RWPE2 (cell line): ENCODE measurements at regions not wholly inside any gene's neighbourhood (a gene's known extent, or its start where the extent isn't known, plus 50 kb on each side); places are given as distances from the start of the nearest gene placed in this dataset.

Source experiments
- ATAC-seq: fragments of 200-7000 bp; cut with Tn5 transposase; 3 replicates; pipeline ENCODE4 v1.9.1; 2021; ENCODE audit warnings: low read depth
- DNase-seq: peaks from one replicate; pipeline ENCODE4 v3.0.0-alpha.2; 2020; ENCODE audit warnings: low spot score
- H3K27ac ChIP-seq: fragments of 450-650 bp; 2 replicates; pipeline ENCODE4 v1.5.1; 2017; ENCODE audit warnings: mild to moderate bottlenecking; ENCODE audit not compliant: poor library complexity, severe bottlenecking
- H3K27me3 ChIP-seq: fragments of 250-450 bp; sonication (Bioruptor Pico); 2 replicates; pipeline ENCODE4 v1.5.1; 2021; ENCODE audit warnings: mild to moderate bottlenecking, moderate library complexity; ENCODE audit not compliant: insufficient read depth, poor library complexity, severe bottlenecking
- H3K36me3 ChIP-seq: fragments of 250-450 bp; sonication (Bioruptor Pico); 2 replicates; pipeline ENCODE4 v1.5.1; 2020; ENCODE audit warnings: low read depth, mild to moderate bottlenecking, moderate library complexity
- H3K4me1 ChIP-seq: fragments of 250-450 bp; sonication (Bioruptor Pico); 2 replicates; pipeline ENCODE4 v1.5.1; 2021; ENCODE audit warnings: mild to moderate bottlenecking, moderate library complexity; ENCODE audit not compliant: insufficient read depth, poor library complexity, severe bottlenecking
- H3K4me3 ChIP-seq: fragments of 250-450 bp; sonication (Bioruptor Pico); 2 replicates; pipeline ENCODE4 v1.5.1; 2021; ENCODE audit warnings: mild to moderate bottlenecking, moderate library complexity; ENCODE audit not compliant: severe bottlenecking
- H3K9me3 ChIP-seq: fragments of 250-450 bp; sonication (Bioruptor Pico); 2 replicates; pipeline ENCODE4 v1.5.1; 2021; ENCODE audit warnings: mild to moderate bottlenecking, moderate library complexity; ENCODE audit not compliant: severe bottlenecking
- CTCF ChIP-seq: fragments of 450-650 bp; IDR thresholded peaks from one replicate; pipeline ENCODE4 v1.5.1; 2017; ENCODE audit warnings: mild to moderate bottlenecking, moderate library complexity; ENCODE audit not compliant: poor library complexity, severe bottlenecking

GRCh38 chr6:15804164-15805154 is 141.6 kb upstream of the DTNBP1 start:
- ATAC-seq, result no peak; the same call in 2 of the 3 replicates
- H3K36me3 ChIP-seq, result no peaks in the 10 kb centered on the region
- H3K4me1 ChIP-seq, result no peaks in the 10 kb centered on the region
- no peak overlapping the region for H3K27ac ChIP-seq
- DNase-seq, result no peak
- no peak for TF ChIP-seq CTCF
- H3K9me3 ChIP-seq, result no peaks in the 10 kb centered on the region
- H3K4me3 ChIP-seq, result no peak overlapping the region
- H3K27me3 ChIP-seq, result no peaks in the 10 kb centered on the region

- Histone ChIP-seq H3K27ac (no peak overlapping the region), H3K36me3 (no peaks in the 10 kb centered on the region), H3K27me3 (no peaks in the 10 kb centered on the region), H3K4me1 (no peaks in the 10 kb centered on the region), H3K4me3 (no peak overlapping the region), H3K9me3 (no peaks in the 10 kb centered on the region)
- no peak for TF ChIP-seq CTCF
- no peak for ATAC-seq
- no peak for DNase-seq
These were observed 139.6 kb upstream of the DTNBP1 start for GRCh38 chr6:15802466-15802865.

GRCh38 chr6:15801912-15802311 is 139.1 kb upstream of the DTNBP1 start:
- ATAC-seq, result no peak
- no peak for TF ChIP-seq CTCF

GRCh38 chr6:15800841-15801617 is 138.2 kb upstream of the DTNBP1 start:
- no peak for TF ChIP-seq CTCF
- H3K27ac ChIP-seq, result no peak overlapping the region
- H3K9me3 ChIP-seq, result no peaks in the 10 kb centered on the region
- H3K4me1 ChIP-seq, result no peaks in the 10 kb centered on the region
- no peak for DNase-seq
- H3K27me3 ChIP-seq, result no peaks in the 10 kb centered on the region
- no peak for ATAC-seq
- no peak overlapping the region for H3K4me3 ChIP-seq
- no peaks in the 10 kb centered on the region for H3K36me3 ChIP-seq

More at GRCh38 chr6:15801912-15802311, 139.1 kb upstream of the DTNBP1 start:
- Histone ChIP-seq H3K4me3 (no peak overlapping the region), H3K36me3 (no peaks in the 10 kb centered on the region), H3K4me1 (no peaks in the 10 kb centered on the region), H3K9me3 (no peaks in the 10 kb centered on the region), H3K27me3 (no peaks in the 10 kb centered on the region), H3K27ac (no peak overlapping the region)
- no peak for DNase-seq
